ENCODE measurements at regions not wholly inside any gene's neighbourhood (a gene's known extent, or its start where the extent isn't known, plus 50 kb on each side); places are given as distances from the start of the nearest gene placed in this dataset.

GRCh38 chr3:18010001-18010400, 267.6 kb upstream of the TBC1D5 start:
- Histone ChIP-seq H3K36me3 (ENCODE audit: control insufficient read depth, insufficient read depth, low read length, severe bottlenecking) (no peaks in the 10 kb centered on the region), H3K9ac (ENCODE audit: low read length) (no peak overlapping the region), H3K27me3 (replicated peaks; ENCODE audit: control insufficient read depth, insufficient read depth, low read length) (no peaks in the 10 kb centered on the region), H3K4me1 (ENCODE audit: control insufficient read depth, insufficient read depth, low read length) (peaks cover 26% of the 10 kb centered on the region), H3K9me3 (ENCODE audit: control insufficient read depth, low read length) (no peaks in the 10 kb centered on the region), H3K4me3 (ENCODE audit: low read length) (no peak overlapping the region)
- no peak for DNase-seq (ENCODE audit: low read depth)

- H3K9me3 ChIP-seq (ENCODE audit: control insufficient read depth, low read length): no peaks in the 10 kb centered on the region
- no peaks in the 10 kb centered on the region for H3K27me3 ChIP-seq (replicated peaks; ENCODE audit: control insufficient read depth, insufficient read depth, low read length)
- H3K4me1 ChIP-seq (ENCODE audit: control insufficient read depth, insufficient read depth, low read length): peaks cover 26% of the 10 kb centered on the region
- peak overlapping the region; percentile 53 for H3K4me3 ChIP-seq (ENCODE audit: low read length)
- no peaks in the 10 kb centered on the region for H3K36me3 ChIP-seq (ENCODE audit: control insufficient read depth, insufficient read depth, low read length, severe bottlenecking)
- no peak for DNase-seq (ENCODE audit: low read depth)
- peak overlapping the region; percentile 41 for H3K9ac ChIP-seq (ENCODE audit: low read length)
Observed at GRCh38 chr3:18008706-18009368, 266.4 kb upstream of the TBC1D5 start.

GRCh38 chr3:18007980-18008379, 265.5 kb upstream of the TBC1D5 start:
- Histone ChIP-seq H3K4me1 (ENCODE audit: control insufficient read depth, insufficient read depth, low read length) (peaks cover 26% of the 10 kb centered on the region), H3K27me3 (replicated peaks; ENCODE audit: control insufficient read depth, insufficient read depth, low read length) (no peaks in the 10 kb centered on the region), H3K9ac (ENCODE audit: low read length) (peak overlapping the region; percentile 41), H3K9me3 (ENCODE audit: control insufficient read depth, low read length) (no peaks in the 10 kb centered on the region), H3K4me3 (ENCODE audit: low read length) (peak overlapping the region; percentile 53), H3K36me3 (ENCODE audit: control insufficient read depth, insufficient read depth, low read length, severe bottlenecking) (no peaks in the 10 kb centered on the region)
- DNase-seq (ENCODE audit: low read depth): no peak

- no peaks in the 10 kb centered on the region for H3K4me1 ChIP-seq (ENCODE audit: control insufficient read depth, insufficient read depth, low read length)
- no peaks in the 10 kb centered on the region for H3K36me3 ChIP-seq (ENCODE audit: control insufficient read depth, insufficient read depth, low read length, severe bottlenecking)
- H3K9me3 ChIP-seq (ENCODE audit: control insufficient read depth, low read length): no peaks in the 10 kb centered on the region
- H3K4me3 ChIP-seq (ENCODE audit: low read length): no peak overlapping the region
- no peak for DNase-seq (ENCODE audit: low read depth)
- H3K9ac ChIP-seq (ENCODE audit: low read length): no peak overlapping the region
- H3K27me3 ChIP-seq (replicated peaks; ENCODE audit: control insufficient read depth, insufficient read depth, low read length): no peaks in the 10 kb centered on the region
Observed at GRCh38 chr3:17995769-17996168, 253.3 kb upstream of the TBC1D5 start.

GRCh38 chr3:17994167-17994566, 251.7 kb upstream of the TBC1D5 start:
- H3K36me3 ChIP-seq (ENCODE audit: control insufficient read depth, insufficient read depth, low read length, severe bottlenecking): no peaks in the 10 kb centered on the region
- H3K27me3 ChIP-seq (replicated peaks; ENCODE audit: control insufficient read depth, insufficient read depth, low read length): no peaks in the 10 kb centered on the region
- H3K4me1 ChIP-seq (ENCODE audit: control insufficient read depth, insufficient read depth, low read length): no peaks in the 10 kb centered on the region
- H3K9ac ChIP-seq (ENCODE audit: low read length): no peak overlapping the region
- no peaks in the 10 kb centered on the region for H3K9me3 ChIP-seq (ENCODE audit: control insufficient read depth, low read length)
- DNase-seq (ENCODE audit: low read depth): no peak
- no peak overlapping the region for H3K4me3 ChIP-seq (ENCODE audit: low read length)

- DNase-seq (ENCODE audit: low read depth): no peak
- Histone ChIP-seq H3K9ac (ENCODE audit: low read length) (no peak overlapping the region), H3K36me3 (ENCODE audit: control insufficient read depth, insufficient read depth, low read length, severe bottlenecking) (no peaks in the 10 kb centered on the region), H3K4me1 (ENCODE audit: control insufficient read depth, insufficient read depth, low read length) (no peaks in the 10 kb centered on the region), H3K9me3 (ENCODE audit: control insufficient read depth, low read length) (no peaks in the 10 kb centered on the region), H3K4me3 (ENCODE audit: low read length) (no peak overlapping the region), H3K27me3 (replicated peaks; ENCODE audit: control insufficient read depth, insufficient read depth, low read length) (peaks cover under 1% of the 10 kb centered on the region)
Observed at GRCh38 chr3:17990390-17990789, 248.0 kb upstream of the TBC1D5 start.

- DNase-seq (ENCODE audit: low read depth): no peak
Observed at GRCh38 chr3:17986348-17986816, 244.0 kb upstream of the TBC1D5 start.

GRCh38 chr3:17985658-17986347, 243.4 kb upstream of the TBC1D5 start:
- H3K27me3 ChIP-seq (replicated peaks; ENCODE audit: control insufficient read depth, insufficient read depth, low read length): peaks cover 8% of the 10 kb centered on the region
- no peak overlapping the region for H3K4me3 ChIP-seq (ENCODE audit: low read length)
- no peaks in the 10 kb centered on the region for H3K9me3 ChIP-seq (ENCODE audit: control insufficient read depth, low read length)
- H3K9ac ChIP-seq (ENCODE audit: low read length): no peak overlapping the region
- DNase-seq (ENCODE audit: low read depth): no peak
- H3K36me3 ChIP-seq (ENCODE audit: control insufficient read depth, insufficient read depth, low read length, severe bottlenecking): no peaks in the 10 kb centered on the region
- H3K4me1 ChIP-seq (ENCODE audit: control insufficient read depth, insufficient read depth, low read length): no peaks in the 10 kb centered on the region

More at GRCh38 chr3:17986348-17986816, 244.0 kb upstream of the TBC1D5 start:
- H3K4me1 ChIP-seq (ENCODE audit: control insufficient read depth, insufficient read depth, low read length): no peaks in the 10 kb centered on the region
- no peak overlapping the region for H3K4me3 ChIP-seq (ENCODE audit: low read length)
- no peak overlapping the region for H3K9ac ChIP-seq (ENCODE audit: low read length)
- H3K9me3 ChIP-seq (ENCODE audit: control insufficient read depth, low read length): no peaks in the 10 kb centered on the region
- peaks cover 8% of the 10 kb centered on the region for H3K27me3 ChIP-seq (replicated peaks; ENCODE audit: control insufficient read depth, insufficient read depth, low read length)
- no peaks in the 10 kb centered on the region for H3K36me3 ChIP-seq (ENCODE audit: control insufficient read depth, insufficient read depth, low read length, severe bottlenecking)

- H3K27me3 ChIP-seq (replicated peaks; ENCODE audit: control insufficient read depth, insufficient read depth, low read length): peaks cover 8% of the 10 kb centered on the region
- DNase-seq (ENCODE audit: low read depth): no peak
- H3K9me3 ChIP-seq (ENCODE audit: control insufficient read depth, low read length): no peaks in the 10 kb centered on the region
- H3K4me3 ChIP-seq (ENCODE audit: low read length): no peak overlapping the region
- H3K4me1 ChIP-seq (ENCODE audit: control insufficient read depth, insufficient read depth, low read length): no peaks in the 10 kb centered on the region
- H3K36me3 ChIP-seq (ENCODE audit: control insufficient read depth, insufficient read depth, low read length, severe bottlenecking): no peaks in the 10 kb centered on the region
- no peak overlapping the region for H3K9ac ChIP-seq (ENCODE audit: low read length)
Observed at GRCh38 chr3:17983106-17983505, 240.7 kb upstream of the TBC1D5 start.

- Histone ChIP-seq H3K27me3 (replicated peaks; ENCODE audit: control insufficient read depth, insufficient read depth, low read length) (peaks cover 8% of the 10 kb centered on the region), H3K36me3 (ENCODE audit: control insufficient read depth, insufficient read depth, low read length, severe bottlenecking) (no peaks in the 10 kb centered on the region), H3K4me3 (ENCODE audit: low read length) (no peak overlapping the region), H3K9me3 (ENCODE audit: control insufficient read depth, low read length) (no peaks in the 10 kb centered on the region), H3K4me1 (ENCODE audit: control insufficient read depth, insufficient read depth, low read length) (no peaks in the 10 kb centered on the region), H3K9ac (ENCODE audit: low read length) (no peak overlapping the region)
- no peak for DNase-seq (ENCODE audit: low read depth)
Observed at GRCh38 chr3:17982211-17982880, 239.9 kb upstream of the TBC1D5 start.

GRCh38 chr3:17980863-17981262, 238.4 kb upstream of the TBC1D5 start:
- Histone ChIP-seq H3K9me3 (ENCODE audit: control insufficient read depth, low read length) (no peaks in the 10 kb centered on the region), H3K4me3 (ENCODE audit: low read length) (no peak overlapping the region), H3K9ac (ENCODE audit: low read length) (no peak overlapping the region), H3K4me1 (ENCODE audit: control insufficient read depth, insufficient read depth, low read length) (no peaks in the 10 kb centered on the region), H3K36me3 (ENCODE audit: control insufficient read depth, insufficient read depth, low read length, severe bottlenecking) (no peaks in the 10 kb centered on the region), H3K27me3 (replicated peaks; ENCODE audit: control insufficient read depth, insufficient read depth, low read length) (peaks cover 8% of the 10 kb centered on the region)
- peak; percentile 12 for DNase-seq (ENCODE audit: low read depth)

Measured in adipocyte (in vitro differentiated cells).